Gastroesophageal sphincter (tissue), 3 donors: ENCODE measurements at regions not wholly inside any gene's neighbourhood (a gene's known extent, or its start where the extent isn't known, plus 50 kb on each side); places are given as distances from the start of the nearest gene placed in this dataset.

Source experiments
- POLR2A ChIP-seq, 2 donors: fragments of 450-650 bp; IDR thresholded peaks; one replicate each; pipeline ENCODE4 v1.6.1; 2017; ENCODE audit warnings: antibody characterized with exemption in 2 of 2, mild to moderate bottlenecking in 2 of 2, moderate library complexity in 1 of 2
- POLR2AphosphoS5 ChIP-seq: sonication (generic); formaldehyde crosslinking; IDR thresholded peaks from one replicate; pipeline ENCODE4 v1.6.1; 2017; ENCODE audit warnings: antibody characterized with exemption
- TF ChIP-seq, protein P1 (sequence below), 4 experiments: fragments of 200-600 bp in 2 of 4; fragments of 450-650 bp in 2 of 4; sonication (generic) in 1 of 4; IDR thresholded peaks; one replicate each; pipeline ENCODE4 v1.5.1; 2017 to 2019; ENCODE audit warnings: antibody characterized with exemption in 4 of 4, mild to moderate bottlenecking in 2 of 4, moderate library complexity in 2 of 4

DNA sequence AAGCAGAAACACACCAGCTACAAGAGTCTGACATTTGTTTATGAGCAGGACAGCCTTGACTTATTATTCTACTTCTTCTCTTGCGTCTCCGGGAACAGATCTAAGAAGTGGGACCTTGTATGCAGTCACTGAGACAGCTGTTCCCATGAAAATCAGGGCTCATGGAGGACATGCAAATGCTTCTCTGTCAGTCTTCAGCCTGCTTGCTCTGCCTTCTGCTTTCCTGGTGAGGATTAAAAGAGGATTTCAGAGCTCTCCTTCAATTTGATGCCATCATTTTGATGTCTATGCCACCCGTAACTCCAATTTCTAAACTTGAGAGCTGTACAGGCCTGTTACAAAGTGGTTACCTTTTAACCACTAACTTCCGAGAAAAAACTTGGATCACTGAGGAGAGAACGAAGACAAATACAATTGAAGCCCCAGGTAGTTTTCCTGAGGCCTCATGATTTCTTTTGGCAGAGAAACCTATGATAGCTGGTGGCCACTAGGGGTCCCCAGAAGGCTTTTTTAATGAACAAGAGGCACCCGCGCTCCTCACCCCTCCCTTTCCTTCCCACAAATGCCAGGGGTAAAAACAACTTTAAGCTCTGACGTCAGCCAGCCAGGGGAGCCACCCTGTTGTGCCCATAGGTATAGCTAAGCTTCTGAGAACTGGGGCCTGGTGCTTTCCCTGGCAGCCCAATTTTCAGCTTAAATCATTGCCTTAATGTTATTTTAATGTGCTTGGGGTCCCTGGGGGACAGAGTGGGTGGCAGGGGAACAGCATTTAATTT is 97.0 kb downstream of the DDIT4L start:
- TF ChIP-seq, protein P1, sequence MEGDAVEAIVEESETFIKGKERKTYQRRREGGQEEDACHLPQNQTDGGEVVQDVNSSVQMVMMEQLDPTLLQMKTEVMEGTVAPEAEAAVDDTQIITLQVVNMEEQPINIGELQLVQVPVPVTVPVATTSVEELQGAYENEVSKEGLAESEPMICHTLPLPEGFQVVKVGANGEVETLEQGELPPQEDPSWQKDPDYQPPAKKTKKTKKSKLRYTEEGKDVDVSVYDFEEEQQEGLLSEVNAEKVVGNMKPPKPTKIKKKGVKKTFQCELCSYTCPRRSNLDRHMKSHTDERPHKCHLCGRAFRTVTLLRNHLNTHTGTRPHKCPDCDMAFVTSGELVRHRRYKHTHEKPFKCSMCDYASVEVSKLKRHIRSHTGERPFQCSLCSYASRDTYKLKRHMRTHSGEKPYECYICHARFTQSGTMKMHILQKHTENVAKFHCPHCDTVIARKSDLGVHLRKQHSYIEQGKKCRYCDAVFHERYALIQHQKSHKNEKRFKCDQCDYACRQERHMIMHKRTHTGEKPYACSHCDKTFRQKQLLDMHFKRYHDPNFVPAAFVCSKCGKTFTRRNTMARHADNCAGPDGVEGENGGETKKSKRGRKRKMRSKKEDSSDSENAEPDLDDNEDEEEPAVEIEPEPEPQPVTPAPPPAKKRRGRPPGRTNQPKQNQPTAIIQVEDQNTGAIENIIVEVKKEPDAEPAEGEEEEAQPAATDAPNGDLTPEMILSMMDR (IDR thresholded peaks at IDR 0.05): peak; percentile 69 to 81 (median 74)
- TF ChIP-seq POLR2AphosphoS5 (peak; percentile 8), POLR2A (IDR thresholded peaks at IDR 0.05) (no peak)
